HG02588 (cell line): ENCODE measurements at regions not wholly inside any gene's neighbourhood (a gene's known extent, or its start where the extent isn't known, plus 50 kb on each side); places are given as distances from the start of the nearest gene placed in this dataset.
"Not testable (repeated sequence)": the region's sequence is repeated elsewhere in the genome, so short reads cannot be mapped to it uniquely, and the experiment has no call there.

Source experiments
- ATAC-seq: cut with Tn5 transposase; IDR thresholded peaks from one replicate; pipeline ENCODE4 v1.9.1; 2021; ENCODE audit warnings: mild to moderate bottlenecking, moderate library complexity; ENCODE audit not compliant: unreplicated experiment

DNA sequence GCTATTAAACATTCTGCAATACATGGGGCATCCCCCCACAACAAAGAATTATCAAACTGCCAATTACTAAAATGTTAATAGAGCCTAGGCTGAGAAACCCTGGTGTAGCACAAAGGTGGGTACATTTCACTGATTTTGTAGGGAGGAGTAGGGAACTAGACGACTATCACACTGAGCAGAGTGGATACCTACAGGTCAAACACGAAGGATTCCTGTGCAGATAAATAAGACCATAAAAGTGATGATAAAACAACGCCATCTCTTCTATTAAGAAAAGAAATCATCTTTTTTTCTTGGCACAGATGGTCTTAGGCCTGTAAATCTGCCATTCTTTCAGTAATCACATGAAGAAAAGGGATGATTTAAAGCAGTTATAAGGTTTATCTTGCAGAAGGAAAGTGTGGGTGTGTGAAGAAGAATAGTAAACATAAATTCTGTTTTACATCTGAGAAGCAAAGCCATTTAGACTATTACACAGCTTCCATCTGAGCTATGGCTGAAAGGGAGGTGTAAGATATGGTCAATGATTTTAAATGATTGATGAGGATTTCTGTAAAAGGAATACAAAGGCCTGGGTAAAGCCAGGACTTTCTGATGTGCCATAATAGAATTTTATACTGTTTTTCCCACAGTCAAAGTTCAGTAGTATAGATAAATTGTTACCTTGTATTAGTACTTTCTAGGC is 429.4 kb upstream of the GOT2 start:
- no peak for ATAC-seq

DNA sequence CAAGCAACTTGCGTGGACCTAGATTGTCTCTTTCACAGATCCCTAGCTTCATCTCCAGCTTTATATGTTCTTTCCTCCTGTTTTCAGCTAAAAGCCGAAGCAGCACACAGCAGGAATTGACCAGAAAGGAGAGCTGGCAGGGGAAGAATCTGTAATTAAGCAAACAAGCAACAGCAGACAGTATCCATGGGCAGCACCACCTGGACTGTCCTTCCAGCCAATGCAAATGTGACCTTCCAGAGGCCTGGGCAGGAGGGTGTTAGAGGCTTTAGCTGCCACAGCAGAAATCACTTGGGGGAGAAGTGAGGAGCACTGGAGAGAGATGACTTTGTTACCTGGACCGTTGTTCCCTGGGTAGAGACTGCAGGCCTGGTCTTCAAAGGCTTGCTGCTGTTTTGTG is 427.6 kb upstream of the GOT2 start:
- ATAC-seq = no peak

DNA sequence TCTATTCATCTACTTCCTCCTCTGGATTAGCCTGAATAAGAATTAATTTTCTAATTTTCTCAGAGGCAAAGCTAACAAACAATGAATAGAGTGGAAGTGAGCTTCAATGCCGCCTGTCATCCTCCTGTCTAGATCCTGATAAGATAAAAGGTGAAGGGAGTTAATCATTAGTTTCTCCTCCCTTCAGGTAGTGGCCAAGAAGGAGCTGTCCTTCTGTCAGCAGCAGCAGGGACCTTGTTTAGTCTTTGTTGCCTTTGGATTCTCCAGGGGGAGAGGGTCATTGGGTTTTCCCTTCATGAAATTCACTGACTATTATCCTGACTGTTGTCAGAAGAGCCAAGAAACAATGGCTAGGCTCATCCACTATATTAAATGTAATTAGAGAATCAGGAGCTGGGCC is 420.2 kb upstream of the GOT2 start:
- ATAC-seq = no peak

DNA sequence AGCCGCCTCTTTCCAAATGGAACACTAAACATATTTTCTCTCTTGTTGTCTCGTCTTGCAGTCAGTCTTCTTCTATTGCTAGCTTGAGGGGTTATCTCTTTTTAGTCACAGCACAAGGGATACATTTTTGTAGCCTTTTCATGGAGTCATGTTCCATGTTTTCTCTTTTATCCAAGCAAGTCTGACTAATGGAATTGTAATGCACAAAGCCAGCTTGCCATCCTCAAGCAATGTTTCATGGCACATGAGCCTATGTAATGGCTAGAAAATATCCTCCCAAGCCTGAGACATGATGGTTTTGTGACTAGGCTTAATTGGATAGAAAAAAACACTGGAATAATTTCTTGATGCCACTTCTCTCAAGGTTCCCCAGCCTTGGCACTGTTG is 414.6 kb upstream of the GOT2 start:
- ATAC-seq = no peak

DNA sequence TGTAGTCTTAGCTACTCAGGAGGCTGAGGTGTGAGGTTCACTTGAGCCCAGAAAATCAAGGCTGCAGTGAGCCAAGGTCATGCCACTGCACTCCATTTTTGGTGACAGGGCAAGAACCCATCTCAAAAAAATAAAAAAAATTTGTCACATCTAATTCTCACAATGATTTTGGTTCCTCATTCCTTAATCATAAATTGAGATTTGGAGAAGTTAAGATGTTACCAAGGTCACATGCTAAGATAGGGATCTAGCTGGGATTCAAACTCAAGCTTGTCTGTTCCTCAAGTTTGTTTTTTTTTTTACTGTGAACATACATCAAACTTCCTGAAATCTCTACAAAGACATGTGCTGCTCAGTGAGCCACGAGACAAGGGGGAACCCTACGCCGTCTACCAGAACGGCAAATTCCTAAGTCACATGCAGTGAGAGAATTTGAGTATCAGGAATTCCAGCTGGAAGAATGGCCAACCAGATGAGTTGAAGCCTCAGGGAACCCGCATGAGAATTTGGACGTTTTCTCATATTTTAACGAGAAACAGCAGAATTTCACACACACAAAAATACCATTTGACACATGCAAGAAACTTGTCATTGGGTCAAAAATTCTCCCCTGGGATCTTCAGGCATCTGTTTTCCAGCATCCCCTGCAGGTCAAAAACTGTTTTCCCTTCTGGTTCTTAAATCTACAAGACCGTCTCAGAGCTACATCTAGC is 414.1 kb upstream of the GOT2 start:
- no peak for ATAC-seq

DNA sequence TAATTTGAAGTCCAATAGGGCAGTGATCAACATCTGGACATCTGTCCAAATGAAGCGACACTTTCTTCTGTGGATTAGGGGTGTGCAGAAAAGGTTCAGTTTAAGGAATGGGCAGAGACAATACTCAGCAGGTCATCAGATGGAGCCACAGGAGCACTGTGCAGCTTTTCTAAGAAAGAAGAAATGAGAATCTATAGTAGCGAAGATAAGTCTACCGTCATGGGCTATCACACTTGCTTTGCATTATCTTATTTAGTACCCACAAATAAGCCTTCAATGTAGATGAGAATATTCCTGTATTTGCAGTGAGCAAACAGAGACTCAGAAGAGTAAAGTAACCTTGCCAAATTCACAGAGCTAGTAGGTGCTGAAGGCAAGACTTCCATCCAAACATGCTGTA is 412.0 kb upstream of the GOT2 start:
- ATAC-seq = no peak

DNA sequence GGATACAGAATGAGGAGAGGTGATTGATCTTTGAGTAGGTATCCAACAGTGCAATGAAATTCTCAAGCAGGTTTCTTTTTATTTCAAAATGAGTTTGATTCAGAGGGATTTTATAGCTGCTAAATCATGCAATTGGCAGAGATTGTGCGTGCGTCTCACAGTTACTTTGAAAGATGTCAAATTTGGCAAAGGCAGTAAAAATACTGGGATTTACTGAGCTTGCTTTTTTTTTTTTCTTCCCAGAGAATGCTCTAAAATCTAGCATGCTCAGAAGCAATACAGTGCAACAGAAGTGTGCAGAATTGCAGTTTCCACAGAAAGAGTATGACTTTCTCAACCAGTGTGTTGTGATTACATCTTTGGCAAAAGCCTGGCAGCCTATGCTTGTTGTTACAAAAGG is 410.7 kb upstream of the GOT2 start:
- ATAC-seq = no peak

DNA sequence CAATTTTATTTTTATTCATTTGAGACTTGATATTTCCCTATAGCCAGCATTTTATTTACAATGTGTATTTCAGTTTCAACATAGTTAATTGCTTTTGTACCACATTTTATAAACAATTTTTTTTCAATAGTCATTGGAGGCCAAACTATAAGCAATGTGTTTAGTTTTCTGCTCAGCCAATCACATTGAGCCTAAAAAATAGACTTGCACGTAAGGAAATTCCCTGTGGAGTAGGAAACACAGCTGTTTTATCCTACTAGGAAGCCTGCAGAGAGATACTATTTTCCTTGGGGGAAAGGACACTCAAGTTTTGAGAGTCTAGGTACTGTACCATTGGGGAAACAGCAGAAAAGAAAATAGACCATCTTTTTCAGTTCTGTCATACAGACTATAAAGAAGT is 410.2 kb upstream of the GOT2 start:
- no peak for ATAC-seq

DNA sequence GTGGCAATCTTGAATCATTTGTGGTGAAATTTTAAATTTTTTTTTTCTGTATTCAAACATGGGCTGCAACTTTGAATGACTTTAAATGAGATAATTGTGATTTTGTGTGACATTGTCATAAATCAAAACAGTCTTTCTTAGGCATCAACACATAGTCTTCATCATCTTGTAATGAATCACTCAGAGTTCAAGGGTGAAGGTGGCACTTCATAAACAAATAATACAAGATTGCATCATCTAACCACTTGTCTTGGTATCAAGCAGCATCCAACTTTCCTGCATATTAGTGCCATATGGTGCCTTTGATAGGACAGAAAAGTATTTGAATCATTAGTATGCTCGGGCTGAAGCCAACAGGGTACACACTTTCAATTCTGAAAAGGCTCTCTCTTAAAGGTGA is 392.4 kb upstream of the GOT2 start:
- ATAC-seq = no peak

DNA sequence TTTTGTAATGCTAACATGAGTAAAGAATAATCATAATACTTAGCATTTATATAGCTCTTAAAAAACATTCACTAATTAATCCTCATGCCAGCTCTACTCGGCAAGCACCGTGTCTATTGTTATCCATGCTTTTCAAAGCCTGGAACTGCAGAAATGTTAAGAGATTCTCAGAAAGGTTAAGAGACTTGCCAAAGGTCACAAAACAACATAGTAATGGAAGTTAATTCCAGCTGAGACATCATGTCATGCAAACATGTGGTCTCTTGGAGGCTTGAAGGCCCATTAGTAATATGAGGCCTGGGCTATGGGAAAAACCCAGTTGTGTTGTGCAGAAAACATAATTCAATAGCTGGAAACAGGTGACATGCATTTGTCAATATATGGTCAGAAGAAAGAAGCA is 389.9 kb upstream of the GOT2 start:
- no peak for ATAC-seq

DNA sequence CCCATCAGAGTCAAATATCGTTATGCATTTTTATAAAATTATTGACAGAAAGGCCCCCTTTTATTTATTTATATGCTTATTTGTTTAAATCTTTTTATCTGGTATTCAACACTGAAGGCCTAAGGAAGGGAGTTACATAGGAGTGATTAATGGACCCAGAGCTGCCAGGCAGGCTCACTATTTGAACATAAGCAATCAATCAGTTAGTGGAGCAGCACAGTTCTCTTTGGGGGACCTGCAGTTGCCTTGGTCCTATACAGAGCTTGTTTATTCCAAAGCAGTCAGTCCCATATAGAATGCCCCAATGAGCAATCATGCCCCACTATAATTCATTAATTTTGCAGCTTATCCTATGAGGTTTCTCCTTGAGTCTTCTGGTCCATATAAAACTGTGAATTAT is 389.4 kb upstream of the GOT2 start:
- ATAC-seq = no peak

DNA sequence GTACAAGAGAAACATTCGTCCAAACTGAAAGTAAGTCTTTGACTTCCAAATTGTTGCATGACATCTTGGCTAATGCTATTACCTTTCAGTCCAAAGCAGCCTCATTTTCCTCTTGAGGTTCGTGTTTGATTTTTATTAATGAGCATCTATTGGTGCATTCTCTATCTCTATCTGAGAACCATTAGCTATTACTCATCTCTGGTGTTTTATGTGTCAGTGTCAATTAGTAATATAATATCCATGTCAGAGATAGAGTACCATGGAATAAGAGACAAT is 388.1 kb upstream of the GOT2 start:
- ATAC-seq = no peak

DNA sequence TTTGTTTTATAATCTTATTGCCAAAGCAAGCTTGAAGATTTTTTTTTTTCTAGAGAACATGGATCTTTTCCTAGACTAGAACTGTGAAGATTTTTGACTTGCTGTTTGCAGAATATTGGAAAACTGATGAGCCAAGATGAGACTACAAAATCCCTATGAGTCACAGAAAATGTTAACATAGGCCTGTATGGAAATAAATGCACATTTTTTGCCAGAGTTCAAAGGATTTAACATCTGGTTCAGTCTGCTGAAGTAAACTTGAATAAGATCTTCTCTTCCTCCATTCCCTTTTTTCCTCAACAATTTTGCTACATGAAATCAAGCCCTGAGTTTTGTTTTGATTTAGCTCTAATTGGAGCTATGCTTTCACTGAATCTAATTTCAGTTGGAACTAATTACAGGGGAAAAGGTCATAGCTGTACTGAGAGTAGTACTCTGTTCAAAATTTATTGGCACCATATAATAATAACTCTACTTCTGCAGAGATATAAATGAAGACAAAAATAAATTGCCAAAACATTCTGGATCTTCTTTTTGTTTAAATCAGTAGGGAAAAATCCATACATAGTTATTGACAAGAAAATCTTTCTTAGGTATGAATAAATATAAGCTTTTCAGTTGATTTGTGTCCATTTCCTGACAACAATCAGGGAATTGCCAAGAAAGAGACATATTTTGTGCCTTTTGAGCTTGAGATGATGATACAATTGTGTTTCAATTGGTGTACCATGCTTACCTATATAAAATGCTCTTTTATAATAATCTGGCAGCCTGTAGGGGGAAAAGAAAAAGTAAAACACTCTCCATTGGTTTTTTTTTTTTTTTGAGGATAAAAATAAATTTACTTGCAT is 387.5 kb upstream of the GOT2 start:
- no peak for ATAC-seq

DNA sequence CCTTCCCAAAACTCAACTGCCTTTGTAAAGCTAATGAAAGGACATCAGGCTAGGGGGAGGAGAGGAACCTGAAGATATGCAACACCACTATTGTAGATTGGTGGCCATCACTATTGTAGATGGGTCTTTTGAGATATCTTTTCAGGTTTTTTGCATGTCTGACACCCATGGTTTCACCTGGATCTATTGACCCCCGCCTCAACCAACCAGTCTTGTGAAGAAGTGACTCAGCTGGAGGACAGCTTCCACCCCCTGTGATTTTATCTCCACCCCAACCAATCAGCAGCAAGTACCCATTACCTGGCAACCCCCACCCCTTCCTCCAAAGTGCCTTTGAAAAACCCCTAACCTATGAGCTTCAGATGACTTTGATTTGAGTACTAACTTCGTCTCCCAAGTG is 382.6 kb upstream of the GOT2 start:
- ATAC-seq = no peak

DNA sequence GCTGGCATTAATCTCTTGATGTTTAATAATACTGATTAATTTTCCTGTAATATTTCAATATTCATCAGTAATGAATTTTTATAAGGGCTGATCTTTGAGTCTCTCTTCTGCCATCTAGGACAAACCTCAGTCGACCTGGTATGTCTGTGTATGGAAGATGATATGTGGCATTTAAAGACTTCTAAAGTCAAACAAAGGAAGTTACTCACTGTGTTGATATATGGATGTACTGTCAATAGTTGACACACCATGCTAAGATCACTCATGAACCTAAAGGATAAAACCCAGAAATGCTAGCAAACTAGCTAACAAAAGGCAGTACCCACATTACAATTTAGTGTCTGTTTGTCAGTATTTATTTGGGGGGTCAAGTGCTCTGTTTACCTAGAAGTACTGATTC is 380.7 kb upstream of the GOT2 start:
- no peak for ATAC-seq

DNA sequence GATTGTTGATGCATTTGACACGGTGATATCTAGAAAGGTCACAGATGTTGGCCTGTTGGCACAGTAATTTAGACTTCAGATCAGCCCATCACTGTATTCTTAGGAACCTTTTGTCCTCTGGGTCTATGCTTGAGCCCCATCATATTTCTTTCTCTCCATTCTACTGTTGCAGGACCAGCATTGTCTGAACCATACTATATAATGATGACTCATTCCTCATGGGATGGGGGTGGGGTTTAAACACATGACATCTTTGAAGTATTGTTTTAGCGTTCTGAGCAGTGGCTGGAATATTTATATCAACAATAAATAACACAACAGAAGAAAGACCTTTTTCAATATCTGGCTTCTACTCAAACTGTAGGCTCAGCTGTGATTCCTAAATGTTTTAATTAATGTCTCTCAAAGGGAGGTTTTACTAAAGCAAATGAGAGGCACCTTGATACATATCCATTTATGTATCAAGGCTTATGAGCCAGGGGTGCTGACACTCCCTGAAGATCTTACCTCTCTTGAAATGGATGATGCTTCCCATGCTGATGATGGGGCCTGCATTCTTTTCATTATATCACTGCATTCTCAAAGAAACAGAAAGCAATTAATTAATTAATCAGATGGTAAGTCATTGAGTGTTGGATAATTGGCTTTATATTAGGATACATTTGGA is 379.0 kb upstream of the GOT2 start:
- ATAC-seq = no peak

DNA sequence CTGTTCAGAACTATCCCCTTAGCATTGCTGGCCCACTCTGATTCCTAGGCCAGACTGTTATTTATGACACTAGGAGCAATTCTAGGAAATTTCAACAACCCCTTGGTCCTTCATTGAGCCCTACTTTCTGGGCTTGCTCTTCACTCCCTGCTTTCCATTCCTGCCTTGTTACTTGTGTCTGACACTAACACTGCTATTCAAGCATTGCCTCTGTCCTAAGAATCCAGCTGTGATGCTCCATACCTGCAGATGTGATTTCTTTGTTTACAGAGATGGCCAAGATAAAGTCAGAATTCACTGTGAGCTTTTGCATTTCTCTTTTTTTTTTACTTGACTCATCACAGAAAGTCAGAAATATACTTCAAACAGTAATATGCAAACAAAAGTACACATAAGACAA is 377.2 kb upstream of the GOT2 start:
- ATAC-seq = no peak

DNA sequence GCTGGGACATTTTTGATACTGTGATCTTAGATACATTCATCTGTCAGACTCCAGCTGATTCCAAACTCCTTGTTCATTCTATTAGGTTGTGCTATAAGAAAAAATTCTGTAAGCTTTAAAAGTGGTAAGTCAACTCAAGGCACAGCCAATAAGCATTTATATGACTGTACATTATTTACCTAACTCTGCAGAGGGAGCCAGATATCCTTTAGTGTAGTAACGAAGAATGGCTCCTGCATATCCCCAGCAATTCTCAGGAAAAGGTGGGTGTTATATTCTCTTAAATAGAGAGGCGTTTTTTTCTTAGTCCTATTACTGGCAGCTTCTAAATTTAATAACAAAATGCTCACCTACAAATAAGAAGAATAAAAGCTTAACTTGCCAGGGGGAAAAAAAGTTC is 374.3 kb upstream of the GOT2 start:
- ATAC-seq = no peak

DNA sequence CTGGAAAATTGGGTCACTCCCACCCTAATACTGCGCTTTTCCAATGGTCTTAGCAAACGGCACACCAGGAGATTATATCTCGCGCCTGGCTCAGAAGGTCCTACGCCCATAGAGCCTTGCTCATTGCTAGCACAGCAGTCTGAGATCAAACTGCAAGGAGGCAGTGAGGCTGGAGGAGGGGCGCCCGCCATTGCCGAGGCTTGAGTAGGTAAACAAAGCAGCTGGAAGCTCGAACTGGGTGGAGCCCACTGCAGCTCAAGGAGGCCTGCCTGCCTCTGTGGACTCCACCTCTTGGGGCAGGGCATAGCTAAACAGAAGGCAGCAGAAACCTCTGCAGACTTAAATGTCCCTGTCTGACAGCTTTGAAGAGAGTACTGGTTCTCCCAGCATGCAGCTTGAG is 362.6 kb upstream of the GOT2 start:
- not testable (repeated sequence) for ATAC-seq

DNA sequence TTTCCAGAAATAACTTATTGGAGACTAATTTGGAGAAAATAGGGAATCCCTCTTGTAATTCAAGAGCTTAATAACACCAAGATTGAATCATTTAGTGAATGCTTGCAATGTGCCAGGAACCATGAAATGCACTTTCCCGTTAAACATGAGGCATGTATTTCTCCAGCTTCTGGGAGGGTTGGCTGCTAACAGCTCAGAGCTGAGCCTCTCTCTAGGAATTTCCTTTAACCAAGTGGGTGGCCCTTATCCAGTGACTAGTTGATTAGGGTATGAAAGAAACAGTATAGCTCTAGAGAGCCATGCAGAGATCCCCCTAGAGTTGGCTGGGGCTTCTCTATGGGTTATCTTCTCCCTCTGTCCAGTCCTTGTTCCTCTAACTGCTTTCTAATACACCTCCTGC is 356.4 kb upstream of the GOT2 start:
- ATAC-seq = no peak

DNA sequence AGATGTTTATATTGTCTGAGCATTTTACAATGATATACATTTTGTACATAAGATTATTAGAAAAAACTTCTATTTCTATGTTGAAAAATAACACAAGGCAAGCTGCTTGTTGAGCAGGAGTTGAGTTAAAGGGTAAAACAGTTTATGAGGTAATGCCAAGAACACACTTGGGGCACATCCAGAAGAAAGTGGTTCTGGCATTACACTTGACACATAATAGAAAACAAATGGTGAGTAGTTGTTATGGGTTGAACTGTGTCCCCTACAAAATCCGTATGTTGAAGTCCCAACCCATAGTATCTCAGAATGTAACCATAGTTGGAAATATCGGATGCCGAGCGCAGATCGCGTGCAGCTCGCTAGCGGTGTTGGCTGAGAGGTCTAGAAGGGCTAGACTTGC is 354.3 kb upstream of the GOT2 start:
- no peak for ATAC-seq

DNA sequence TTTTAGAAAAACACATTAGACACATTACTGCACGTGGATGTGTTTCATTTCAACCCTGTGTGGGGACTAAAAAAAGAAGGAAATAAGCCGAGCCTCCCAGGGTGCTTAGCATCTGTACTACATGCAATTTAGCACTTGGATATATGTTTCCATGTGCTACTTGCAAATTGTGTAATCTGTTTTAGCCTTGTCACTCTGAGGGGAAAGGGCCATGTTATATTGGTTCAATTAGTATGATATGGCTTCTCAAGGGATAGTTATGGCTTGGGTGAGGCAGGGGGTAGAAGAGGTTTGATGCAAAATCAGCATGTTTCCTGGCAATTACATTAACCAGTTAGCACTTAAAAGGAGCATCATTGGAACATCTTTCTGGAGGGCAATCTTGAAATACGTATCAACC is 353.5 kb upstream of the GOT2 start:
- no peak for ATAC-seq
